Suprapubic skin (tissue), 4 donors: ENCODE measurements at regions not wholly inside any gene's neighbourhood (a gene's known extent, or its start where the extent isn't known, plus 50 kb on each side); places are given as distances from the start of the nearest gene placed in this dataset.
A peak's percentile ranks its signal among the peaks of the same experiment; 100 is the strongest.

Experiments
- DNase-seq, 2 donors: peaks; one replicate each; pipeline ENCODE4 v3.0.0-alpha.2; 2019; ENCODE audit warnings: low spot score in 2 of 2
- H3K27ac ChIP-seq: fragments of 200-600 bp; sonication (generic); one replicate; pipeline ENCODE4 v1.5.1; 2019
- H3K27me3 ChIP-seq: fragments of 200-600 bp; sonication (generic); one replicate; pipeline ENCODE4 v1.5.1; 2019
- H3K36me3 ChIP-seq: fragments of 200-600 bp; sonication (generic); one replicate; pipeline ENCODE4 v1.5.1; 2019
- H3K4me1 ChIP-seq: fragments of 200-600 bp; sonication (generic); one replicate; pipeline ENCODE4 v1.5.1; 2019
- H3K4me3 ChIP-seq: fragments of 200-600 bp; sonication (generic); one replicate; pipeline ENCODE4 v1.5.1; 2019; ENCODE audit warnings: mild to moderate bottlenecking
- H3K9me3 ChIP-seq: fragments of 200-600 bp; sonication (generic); one replicate; pipeline ENCODE4 v1.5.1; 2019
- EP300 ChIP-seq: sonication (generic); formaldehyde crosslinking; IDR thresholded peaks from one replicate; pipeline ENCODE4 v1.6.1; 2017; ENCODE audit warnings: antibody characterized with exemption
- POLR2A ChIP-seq, 2 donors: fragments of 450-650 bp; IDR thresholded peaks; one replicate each; pipeline ENCODE4 v1.6.1; 2017; ENCODE audit warnings: antibody characterized with exemption in 2 of 2, mild to moderate bottlenecking in 2 of 2, moderate library complexity in 2 of 2
- POLR2AphosphoS5 ChIP-seq, 3 donors: sonication (generic); formaldehyde crosslinking; IDR thresholded peaks; one replicate each; pipeline ENCODE4 v1.6.1; 2017; ENCODE audit warnings: antibody characterized with exemption in 3 of 3
- WGBS: methylation state at CpG from one replicate; pipeline ENCODE4 v1.1.5; 2018; 5-methylcytosine and 5-hydroxymethylcytosine counted together
- TF ChIP-seq, protein P1 (sequence below), 2 donors: fragments of 200-600 bp in 1 of 2; fragments of 450-650 bp in 1 of 2; sonication (generic) in 1 of 2; IDR thresholded peaks; one replicate each; pipeline ENCODE4 v1.5.1; 2016 to 2019; ENCODE audit warnings: antibody characterized with exemption in 2 of 2, mild to moderate bottlenecking in 1 of 2, moderate library complexity in 1 of 2

DNA sequence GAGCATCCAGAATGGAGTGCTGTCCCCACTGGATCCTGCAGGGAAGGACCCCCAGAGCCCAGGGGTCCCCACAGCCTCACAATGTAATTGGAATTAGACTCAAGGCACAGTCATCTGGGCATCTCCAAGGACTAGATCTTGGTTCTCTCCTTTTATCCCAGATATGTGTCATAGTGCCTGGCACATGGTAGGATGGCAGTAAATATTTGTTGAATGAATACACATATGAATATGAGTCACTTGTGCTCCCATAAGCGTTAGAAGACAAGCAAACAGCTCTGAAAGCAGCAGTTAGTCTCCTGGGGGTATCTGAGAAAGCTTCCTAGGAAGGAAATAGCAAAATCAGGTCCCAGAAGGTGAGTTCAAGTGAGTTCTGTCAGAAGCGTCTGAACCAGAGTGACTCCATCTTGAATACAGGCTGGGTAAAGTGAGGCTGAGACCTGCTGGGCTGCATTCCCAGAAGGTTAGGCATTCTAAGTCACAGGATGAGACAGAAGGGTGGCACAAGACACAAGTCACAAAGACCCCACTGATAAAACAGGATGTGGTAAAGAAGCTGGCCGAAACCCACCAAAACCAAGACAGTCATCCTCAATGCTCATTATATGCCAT lies 234.1 kb upstream of the ID2 start:
- H3K27ac ChIP-seq, result no peak overlapping the region
- no peak for TF ChIP-seq POLR2A (IDR thresholded peaks at IDR 0.05)
- TF ChIP-seq, protein P1, sequence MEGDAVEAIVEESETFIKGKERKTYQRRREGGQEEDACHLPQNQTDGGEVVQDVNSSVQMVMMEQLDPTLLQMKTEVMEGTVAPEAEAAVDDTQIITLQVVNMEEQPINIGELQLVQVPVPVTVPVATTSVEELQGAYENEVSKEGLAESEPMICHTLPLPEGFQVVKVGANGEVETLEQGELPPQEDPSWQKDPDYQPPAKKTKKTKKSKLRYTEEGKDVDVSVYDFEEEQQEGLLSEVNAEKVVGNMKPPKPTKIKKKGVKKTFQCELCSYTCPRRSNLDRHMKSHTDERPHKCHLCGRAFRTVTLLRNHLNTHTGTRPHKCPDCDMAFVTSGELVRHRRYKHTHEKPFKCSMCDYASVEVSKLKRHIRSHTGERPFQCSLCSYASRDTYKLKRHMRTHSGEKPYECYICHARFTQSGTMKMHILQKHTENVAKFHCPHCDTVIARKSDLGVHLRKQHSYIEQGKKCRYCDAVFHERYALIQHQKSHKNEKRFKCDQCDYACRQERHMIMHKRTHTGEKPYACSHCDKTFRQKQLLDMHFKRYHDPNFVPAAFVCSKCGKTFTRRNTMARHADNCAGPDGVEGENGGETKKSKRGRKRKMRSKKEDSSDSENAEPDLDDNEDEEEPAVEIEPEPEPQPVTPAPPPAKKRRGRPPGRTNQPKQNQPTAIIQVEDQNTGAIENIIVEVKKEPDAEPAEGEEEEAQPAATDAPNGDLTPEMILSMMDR (IDR thresholded peaks at IDR 0.05), result no peak
- TF ChIP-seq POLR2AphosphoS5 (IDR thresholded peaks at IDR 0.05), result no peak
- no peak for TF ChIP-seq EP300

DNA sequence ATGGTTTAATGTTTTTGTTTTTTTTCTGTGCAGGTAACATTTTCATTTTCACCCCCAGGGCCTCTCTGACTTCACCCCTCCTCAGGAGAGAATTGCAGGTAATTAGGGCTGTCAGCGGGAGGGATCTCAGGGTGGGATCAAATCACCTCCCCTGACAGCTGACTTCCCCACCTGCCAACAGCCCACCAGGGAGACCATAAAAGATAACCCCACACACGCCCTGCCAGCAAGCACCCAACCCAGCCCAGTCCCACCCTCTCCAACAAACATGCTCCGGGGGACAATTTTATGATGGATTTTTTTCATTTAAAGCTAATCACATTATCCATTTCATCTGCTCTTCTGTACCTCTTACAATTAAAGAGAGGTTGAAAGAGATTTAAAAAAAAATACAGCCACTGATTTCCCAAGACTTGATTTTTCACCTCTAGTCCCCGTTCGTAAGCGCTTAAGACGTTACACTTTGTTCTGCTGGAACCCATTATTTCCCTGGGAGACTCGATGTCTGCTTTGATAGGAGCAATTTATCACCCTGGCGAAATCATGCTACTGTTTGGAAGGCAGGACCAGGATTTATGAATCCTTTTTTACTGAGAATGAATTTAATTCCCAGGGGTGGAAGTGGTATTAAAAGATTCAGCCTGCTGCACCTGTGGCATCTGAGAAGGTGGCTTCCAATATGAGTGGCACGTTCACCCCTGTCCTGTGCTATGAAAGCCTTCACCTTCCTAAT lies 232.9 kb upstream of the ID2 start:
- Histone ChIP-seq H3K4me1 (peaks cover 8% of the 10 kb centered on the region), H3K9me3 (no peaks in the 10 kb centered on the region), H3K4me3 (no peak overlapping the region), H3K36me3 (no peaks in the 10 kb centered on the region), H3K27ac (no peak overlapping the region), H3K27me3 (no peaks in the 10 kb centered on the region)
- TF ChIP-seq POLR2A (IDR thresholded peaks at IDR 0.05), result no peak
- TF ChIP-seq POLR2AphosphoS5 (IDR thresholded peaks at IDR 0.05), result no peak
- no peak for TF ChIP-seq EP300
- TF ChIP-seq, protein P1 (IDR thresholded peaks at IDR 0.05), result no peak
- WGBS, result 61% methylated on average over 10 of the region's 10 CpGs
- no peak for DNase-seq

More for the DNA sequence above, 234.1 kb upstream of the ID2 start:
- Histone ChIP-seq H3K4me3 (no peak overlapping the region), H3K4me1 (no peaks in the 10 kb centered on the region), H3K27me3 (no peaks in the 10 kb centered on the region), H3K9me3 (no peaks in the 10 kb centered on the region), H3K36me3 (no peaks in the 10 kb centered on the region)
- 77% methylated on average over 3 of the region's 3 CpGs for WGBS
- no peak for DNase-seq

DNA sequence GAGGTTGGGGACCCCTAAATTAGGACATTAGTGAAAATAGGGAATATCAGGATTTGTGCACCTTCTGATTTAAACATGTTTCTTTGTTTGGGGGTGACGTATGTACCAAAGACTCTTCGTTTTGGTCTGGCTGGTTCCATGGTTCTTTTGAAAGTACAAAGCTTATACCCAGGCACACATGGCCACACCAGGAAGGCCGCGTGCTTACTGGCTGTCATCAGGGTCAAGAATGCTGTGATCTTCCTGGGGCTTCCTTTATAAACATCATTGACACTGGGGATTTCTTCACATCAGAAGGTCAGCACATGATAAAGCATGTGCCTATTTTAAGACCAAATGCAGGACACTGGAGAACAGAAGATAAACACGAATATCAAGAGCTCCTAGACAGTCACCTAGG lies 230.6 kb upstream of the ID2 start:
- peak in 1 of 2 donors; percentile 7 for DNase-seq
- no peaks in the 10 kb centered on the region for H3K9me3 ChIP-seq
- no peak overlapping the region for H3K27ac ChIP-seq
- peaks cover 10% of the 10 kb centered on the region for H3K4me1 ChIP-seq
- 92% methylated on average over 5 of the region's 5 CpGs for WGBS
- TF ChIP-seq POLR2AphosphoS5 (IDR thresholded peaks at IDR 0.05) (no peak), EP300 (no peak), POLR2A (IDR thresholded peaks at IDR 0.05) (no peak)
- TF ChIP-seq, protein P1 (IDR thresholded peaks at IDR 0.05), result no peak
- H3K4me3 ChIP-seq, result no peak overlapping the region
- H3K27me3 ChIP-seq, result no peaks in the 10 kb centered on the region
- H3K36me3 ChIP-seq, result no peaks in the 10 kb centered on the region

- TF ChIP-seq, protein P1 (IDR thresholded peaks at IDR 0.05), result no peak
- TF ChIP-seq POLR2A (IDR thresholded peaks at IDR 0.05), result no peak
- no peak for TF ChIP-seq POLR2AphosphoS5 (IDR thresholded peaks at IDR 0.05)
- no peak for TF ChIP-seq EP300
Observed at GRCh38 chr2:8452296-8452695, 229.6 kb upstream of the ID2 start.

More at GRCh38 chr2:8452296-8452695, 229.6 kb upstream of the ID2 start:
- Histone ChIP-seq H3K27ac (no peak overlapping the region), H3K4me1 (peaks cover 20% of the 10 kb centered on the region), H3K36me3 (no peaks in the 10 kb centered on the region), H3K4me3 (no peak overlapping the region), H3K27me3 (peaks cover 8% of the 10 kb centered on the region), H3K9me3 (no peaks in the 10 kb centered on the region)
- DNase-seq, result no peak
- WGBS, result 71% methylated on average over 5 of the region's 5 CpGs
